SU-DHL-6 (cell line): ENCODE measurements at regions not wholly inside any gene's neighbourhood (a gene's known extent, or its start where the extent isn't known, plus 50 kb on each side); places are given as distances from the start of the nearest gene placed in this dataset.

Experiments used
- H2AFZ ChIP-seq: fragments of 200-600 bp; sonication (generic); 2 replicates; pipeline ENCODE4 v1.6.1; 2014; ENCODE audit warnings: low read depth, mild to moderate bottlenecking, moderate library complexity, mixed read lengths, antibody characterized with exemption, low read length; ENCODE audit not compliant: severe bottlenecking
- H3F3A ChIP-seq: fragments of 200-600 bp; shearing (Covaris generic); 2 replicates; pipeline ENCODE4 v1.6.0; 2016; ENCODE audit warnings: antibody characterized with exemption, mild to moderate bottlenecking; ENCODE audit not compliant: insufficient read depth
- H3K27ac ChIP-seq: fragments of 200-600 bp; sonication (generic); 2 replicates; pipeline ENCODE4 v1.5.1; 2016; ENCODE audit warnings: low read depth, mild to moderate bottlenecking, low read length, moderate library complexity, mixed read lengths
- H3K27me3 ChIP-seq: fragments of 200-600 bp; sonication (generic), shearing (Covaris generic); 2 replicates; pipeline ENCODE4 v1.6.0; 2014; ENCODE audit warnings: mild to moderate bottlenecking, low read length
- H3K36me3 ChIP-seq: fragments of 200-600 bp; sonication (generic); 2 replicates; pipeline ENCODE4 v1.6.1; 2014; ENCODE audit warnings: mild to moderate bottlenecking, low read length, mixed read lengths
- H3K4me2 ChIP-seq: fragments of 300-600, 200-600 bp; shearing (Covaris generic), sonication (generic); 2 replicates; pipeline ENCODE4 v1.6.0; 2014; ENCODE audit warnings: low read length, low read depth, mild to moderate bottlenecking; ENCODE audit not compliant: poor library complexity, severe bottlenecking
- H3K4me3 ChIP-seq: fragments of 200-600 bp; sonication (generic); 2 replicates; pipeline ENCODE4 v1.5.1; 2014; ENCODE audit warnings: antibody characterized with exemption, low read length, mild to moderate bottlenecking, mixed read lengths; ENCODE audit not compliant: insufficient read depth, poor library complexity, severe bottlenecking
- H3K79me2 ChIP-seq: fragments of 200-600 bp; sonication (generic); 2 replicates; pipeline ENCODE4 v1.6.1; 2014; ENCODE audit warnings: mild to moderate bottlenecking, low read length, moderate library complexity; ENCODE audit not compliant: insufficient read depth
- H3K9ac ChIP-seq: fragments of 200-600 bp; sonication (generic); 2 replicates; pipeline ENCODE4 v1.7.0; 2014; ENCODE audit warnings: mild to moderate bottlenecking, low read length
- H3K9me2 ChIP-seq: fragments of 200-600 bp; sonication (generic); replicated peaks from 2 replicates; pipeline ENCODE4 v1.6.1; 2014; ENCODE audit warnings: low read length; ENCODE audit not compliant: insufficient read depth
- H3K9me3 ChIP-seq: fragments of 200-600 bp; sonication (generic); 2 replicates; pipeline ENCODE4 v1.6.1; 2014; ENCODE audit warnings: low read length, mixed read lengths; ENCODE audit not compliant: insufficient read depth
- H4K20me1 ChIP-seq: fragments of 200-600 bp; sonication (generic); 2 replicates; pipeline ENCODE4 v1.6.1; 2014; ENCODE audit warnings: low read depth, mild to moderate bottlenecking, antibody characterized with exemption, low read length, moderate library complexity, mixed read lengths
- EZH2phosphoT487 ChIP-seq: fragments of 200-600 bp; sonication (generic), shearing (Covaris generic); conservative IDR thresholded peaks from 2 replicates; pipeline ENCODE4 v1.6.1; 2018; ENCODE audit warnings: mild to moderate bottlenecking, antibody characterized with exemption, low read length, moderate library complexity, mixed read lengths
- TF ChIP-seq, protein P1 (sequence below): fragments of 200-600 bp; sonication (generic); IDR thresholded peaks from one replicate; pipeline ENCODE4 v1.5.1; 2017; ENCODE audit warnings: antibody characterized with exemption, mild to moderate bottlenecking, low read length, moderate library complexity; ENCODE audit not compliant: insufficient read depth, poor library complexity, severe bottlenecking

DNA sequence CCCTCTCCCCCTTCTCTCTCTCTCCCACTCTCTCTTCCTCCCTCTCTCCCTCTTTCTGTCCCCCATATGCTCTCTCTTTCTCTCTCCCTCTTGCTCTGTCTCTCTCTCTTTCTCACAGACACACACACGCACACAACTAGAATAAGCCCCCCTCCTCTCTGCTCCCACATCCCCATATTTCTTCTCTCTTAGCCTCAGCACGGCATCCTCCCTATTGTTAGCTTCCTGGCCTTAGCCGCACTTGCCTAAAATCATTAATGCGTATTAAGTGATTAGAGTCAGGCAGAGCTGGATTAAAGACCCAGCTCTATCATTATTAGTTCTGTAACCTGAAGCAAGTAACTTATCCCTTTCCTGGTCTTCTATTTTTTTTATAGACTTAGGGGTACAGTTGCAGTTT is 319.0 kb upstream of the C16orf82 start:
- H4K20me1 ChIP-seq, result no peaks in the 10 kb centered on the region
- no peaks in the 10 kb centered on the region for H3F3A ChIP-seq
- no peak overlapping the region for H2AFZ ChIP-seq
- H3K27ac ChIP-seq, result no peak overlapping the region
- no peaks in the 10 kb centered on the region for H3K9me2 ChIP-seq
- no peak overlapping the region for H3K4me2 ChIP-seq
- H3K9me3 ChIP-seq, result no peaks in the 10 kb centered on the region
- H3K36me3 ChIP-seq, result no peaks in the 10 kb centered on the region
- no peaks in the 10 kb centered on the region for H3K27me3 ChIP-seq
- H3K4me3 ChIP-seq, result no peak overlapping the region
- TF ChIP-seq EZH2phosphoT487, result no peak
- TF ChIP-seq, protein P1, sequence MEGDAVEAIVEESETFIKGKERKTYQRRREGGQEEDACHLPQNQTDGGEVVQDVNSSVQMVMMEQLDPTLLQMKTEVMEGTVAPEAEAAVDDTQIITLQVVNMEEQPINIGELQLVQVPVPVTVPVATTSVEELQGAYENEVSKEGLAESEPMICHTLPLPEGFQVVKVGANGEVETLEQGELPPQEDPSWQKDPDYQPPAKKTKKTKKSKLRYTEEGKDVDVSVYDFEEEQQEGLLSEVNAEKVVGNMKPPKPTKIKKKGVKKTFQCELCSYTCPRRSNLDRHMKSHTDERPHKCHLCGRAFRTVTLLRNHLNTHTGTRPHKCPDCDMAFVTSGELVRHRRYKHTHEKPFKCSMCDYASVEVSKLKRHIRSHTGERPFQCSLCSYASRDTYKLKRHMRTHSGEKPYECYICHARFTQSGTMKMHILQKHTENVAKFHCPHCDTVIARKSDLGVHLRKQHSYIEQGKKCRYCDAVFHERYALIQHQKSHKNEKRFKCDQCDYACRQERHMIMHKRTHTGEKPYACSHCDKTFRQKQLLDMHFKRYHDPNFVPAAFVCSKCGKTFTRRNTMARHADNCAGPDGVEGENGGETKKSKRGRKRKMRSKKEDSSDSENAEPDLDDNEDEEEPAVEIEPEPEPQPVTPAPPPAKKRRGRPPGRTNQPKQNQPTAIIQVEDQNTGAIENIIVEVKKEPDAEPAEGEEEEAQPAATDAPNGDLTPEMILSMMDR, result no peak
- H3K79me2 ChIP-seq, result no peaks in the 10 kb centered on the region
- H3K9ac ChIP-seq, result no peak overlapping the region

DNA sequence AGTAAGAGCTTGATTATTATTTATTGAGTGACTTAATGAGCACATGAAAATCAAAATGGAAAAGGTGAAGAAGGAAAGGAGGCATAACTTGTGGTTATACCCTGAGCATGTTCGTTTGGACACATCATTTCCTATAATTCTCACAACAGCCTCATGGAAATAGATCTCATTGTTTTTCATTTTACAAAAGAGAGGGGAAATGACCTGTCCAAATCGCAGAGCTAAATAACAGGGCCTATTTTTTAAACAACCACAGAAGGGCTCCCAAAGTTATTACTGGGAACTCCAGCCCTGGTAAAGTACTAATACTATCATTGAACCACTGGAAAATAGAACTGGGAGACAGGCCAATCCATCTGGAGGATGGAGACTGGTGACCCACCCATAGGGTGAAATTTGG is 317.7 kb upstream of the C16orf82 start:
- no peaks in the 10 kb centered on the region for H3F3A ChIP-seq
- no peaks in the 10 kb centered on the region for H3K9me3 ChIP-seq
- H3K9me2 ChIP-seq, result no peaks in the 10 kb centered on the region
- H3K27me3 ChIP-seq, result no peaks in the 10 kb centered on the region
- no peaks in the 10 kb centered on the region for H4K20me1 ChIP-seq
- H3K27ac ChIP-seq, result no peak overlapping the region
- H3K9ac ChIP-seq, result no peak overlapping the region
- H2AFZ ChIP-seq, result no peak overlapping the region
- no peaks in the 10 kb centered on the region for H3K79me2 ChIP-seq
- TF ChIP-seq EZH2phosphoT487, result no peak
- TF ChIP-seq, protein P1, result no peak
- H3K4me3 ChIP-seq, result no peak overlapping the region
- H3K4me2 ChIP-seq, result no peak overlapping the region
- H3K36me3 ChIP-seq, result no peaks in the 10 kb centered on the region

DNA sequence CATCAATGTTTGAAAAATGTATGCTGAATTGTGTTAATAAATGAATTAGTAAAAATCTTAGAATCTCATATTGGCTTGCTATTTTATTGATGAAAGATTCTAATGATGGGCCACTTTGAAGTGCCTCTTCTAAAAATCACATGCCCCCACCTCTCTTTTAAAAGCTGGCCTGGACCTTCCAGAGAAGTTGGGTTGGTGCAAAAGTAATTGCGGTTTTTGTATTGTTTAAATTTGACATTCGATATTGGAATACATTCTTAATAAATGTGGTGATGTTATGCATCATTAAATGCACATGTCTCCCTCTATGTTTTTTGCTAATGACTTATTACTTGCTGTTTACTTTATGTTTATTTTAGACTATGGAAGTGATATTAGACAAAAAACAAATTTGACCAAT is 314.6 kb upstream of the C16orf82 start:
- Histone ChIP-seq H3K79me2 (no peaks in the 10 kb centered on the region), H3F3A (no peaks in the 10 kb centered on the region), H3K9ac (no peak overlapping the region), H3K9me2 (no peaks in the 10 kb centered on the region), H3K4me3 (no peak overlapping the region), H3K4me2 (no peak overlapping the region), H3K9me3 (no peaks in the 10 kb centered on the region), H2AFZ (no peak overlapping the region), H4K20me1 (no peaks in the 10 kb centered on the region), H3K36me3 (no peaks in the 10 kb centered on the region), H3K27me3 (no peaks in the 10 kb centered on the region), H3K27ac (no peak overlapping the region)
- no peak for TF ChIP-seq EZH2phosphoT487
- TF ChIP-seq, protein P1, result no peak
